COR-L47 (cell line): ENCODE measurements at regions not wholly inside any gene's neighbourhood (a gene's known extent, or its start where the extent isn't known, plus 50 kb on each side); places are given as distances from the start of the nearest gene placed in this dataset.
"Not testable (repeated sequence)": the region's sequence is repeated elsewhere in the genome, so short reads cannot be mapped to it uniquely, and the experiment has no call there.

ENCODE experiments used
- DNase-seq: peaks from one replicate; lab custom pipeline; 2025; lab: John Stamatoyannopoulos, UW

GRCh38 chr5:68026092-68026885 is 189.3 kb upstream of the PIK3R1 start:
- no peak for DNase-seq

- DNase-seq = no peak
These were observed 191.1 kb upstream of the PIK3R1 start for GRCh38 chr5:68024426-68024825.

- no peak for DNase-seq
These were observed 193.6 kb upstream of the PIK3R1 start for GRCh38 chr5:68021916-68022315.

GRCh38 chr5:68021227-68021626 is 194.3 kb upstream of the PIK3R1 start:
- no peak for DNase-seq

- not testable (repeated sequence) for DNase-seq
These were observed 195.0 kb upstream of the PIK3R1 start for GRCh38 chr5:68020461-68020969.

- no peak for DNase-seq
These were observed 199.9 kb upstream of the PIK3R1 start for GRCh38 chr5:68015381-68016302.

- no peak for DNase-seq
These were observed 202.7 kb upstream of the PIK3R1 start for GRCh38 chr5:68012831-68013230.

GRCh38 chr5:68012429-68012828 is 203.1 kb upstream of the PIK3R1 start:
- DNase-seq = no peak

- no peak for DNase-seq
These were observed 203.8 kb upstream of the PIK3R1 start for GRCh38 chr5:68011801-68012200.

GRCh38 chr5:68011259-68011760 is 204.2 kb upstream of the PIK3R1 start:
- DNase-seq = no peak

- DNase-seq = no peak
These were observed 204.8 kb upstream of the PIK3R1 start for GRCh38 chr5:68010740-68011139.

GRCh38 chr5:68007451-68007850 is 208.1 kb upstream of the PIK3R1 start:
- DNase-seq = no peak

GRCh38 chr5:68002836-68003235 is 212.7 kb upstream of the PIK3R1 start:
- DNase-seq = no peak

GRCh38 chr5:68000805-68001204 is 214.8 kb upstream of the PIK3R1 start:
- DNase-seq = no peak

GRCh38 chr5:67999391-67999790 is 216.2 kb upstream of the PIK3R1 start:
- no peak for DNase-seq

GRCh38 chr5:67998709-67999261 is 216.8 kb upstream of the PIK3R1 start:
- peak; percentile 5 for DNase-seq

GRCh38 chr5:67997892-67998457 is 217.6 kb upstream of the PIK3R1 start:
- no peak for DNase-seq

- DNase-seq = no peak
These were observed 218.4 kb upstream of the PIK3R1 start for GRCh38 chr5:67997148-67997547.

GRCh38 chr5:67996596-67996995 is 219.0 kb upstream of the PIK3R1 start:
- DNase-seq = peak; percentile 9

- no peak for DNase-seq
These were observed 222.6 kb upstream of the PIK3R1 start for GRCh38 chr5:67992923-67993322.

GRCh38 chr5:67989456-67989855 is 226.1 kb upstream of the PIK3R1 start:
- DNase-seq = no peak

- no peak for DNase-seq
These were observed 228.8 kb upstream of the PIK3R1 start for GRCh38 chr5:67986761-67987160.
